Occipital lobe (tissue), 1 donor: ENCODE measurements at regions not wholly inside any gene's neighbourhood (a gene's known extent, or its start where the extent isn't known, plus 50 kb on each side); places are given as distances from the start of the nearest gene placed in this dataset.

ENCODE experiments used
- DNase-seq: peaks from one replicate; lab custom pipeline; 2025; lab: John Stamatoyannopoulos, UW

GRCh38 chr2:16507655-16508489 lies 157.8 kb downstream of the CYRIA start:
- DNase-seq, result peak; percentile 34

- DNase-seq, result no peak
Measured at GRCh38 chr2:16506366-16506765, 159.3 kb downstream of the CYRIA start.

- no peak for DNase-seq
Measured at GRCh38 chr2:16496426-16497388, 168.9 kb downstream of the CYRIA start.

- DNase-seq, result no peak
Measured at GRCh38 chr2:16495509-16496208, 170.0 kb downstream of the CYRIA start.

GRCh38 chr2:16494836-16495508 lies 170.7 kb downstream of the CYRIA start:
- no peak for DNase-seq

GRCh38 chr2:16493788-16494187 lies 171.8 kb downstream of the CYRIA start:
- DNase-seq, result no peak

- no peak for DNase-seq
Measured at GRCh38 chr2:16487686-16488085, 177.9 kb downstream of the CYRIA start.

GRCh38 chr2:16485251-16485650 lies 180.4 kb downstream of the CYRIA start:
- DNase-seq, result no peak

- no peak for DNase-seq
Measured at GRCh38 chr2:16482460-16482859, 183.2 kb downstream of the CYRIA start.

- DNase-seq, result no peak
Measured at GRCh38 chr2:16481351-16481750, 184.3 kb downstream of the CYRIA start.

- no peak for DNase-seq
Measured at GRCh38 chr2:16479721-16480120, 185.9 kb downstream of the CYRIA start.

GRCh38 chr2:16478434-16479210 lies 187.0 kb downstream of the CYRIA start:
- no peak for DNase-seq

- no peak for DNase-seq
Measured at GRCh38 chr2:16477648-16478047, 188.0 kb downstream of the CYRIA start.

GRCh38 chr2:16476866-16477265 lies 188.8 kb downstream of the CYRIA start:
- DNase-seq, result no peak

- DNase-seq, result no peak
Measured at GRCh38 chr2:16475986-16476567, 189.6 kb downstream of the CYRIA start.

GRCh38 chr2:16475586-16475985 lies 190.0 kb downstream of the CYRIA start:
- no peak for DNase-seq

- DNase-seq, result no peak
Measured at GRCh38 chr2:16473575-16473974, 192.1 kb downstream of the CYRIA start.

- DNase-seq, result no peak
Measured at GRCh38 chr2:16470936-16471490, 194.6 kb downstream of the CYRIA start.

- DNase-seq, result no peak
Measured at GRCh38 chr2:16466821-16467151, 198.8 kb downstream of the CYRIA start.
